ENCODE measurements at regions not wholly inside any gene's neighbourhood (a gene's known extent, or its start where the extent isn't known, plus 50 kb on each side); places are given as distances from the start of the nearest gene placed in this dataset.

- no peak for TF ChIP-seq EZH2phosphoT487 (IDR thresholded peaks at IDR 0.05; ENCODE audit: borderline replicate concordance, low read length)
- TF ChIP-seq, protein P1, sequence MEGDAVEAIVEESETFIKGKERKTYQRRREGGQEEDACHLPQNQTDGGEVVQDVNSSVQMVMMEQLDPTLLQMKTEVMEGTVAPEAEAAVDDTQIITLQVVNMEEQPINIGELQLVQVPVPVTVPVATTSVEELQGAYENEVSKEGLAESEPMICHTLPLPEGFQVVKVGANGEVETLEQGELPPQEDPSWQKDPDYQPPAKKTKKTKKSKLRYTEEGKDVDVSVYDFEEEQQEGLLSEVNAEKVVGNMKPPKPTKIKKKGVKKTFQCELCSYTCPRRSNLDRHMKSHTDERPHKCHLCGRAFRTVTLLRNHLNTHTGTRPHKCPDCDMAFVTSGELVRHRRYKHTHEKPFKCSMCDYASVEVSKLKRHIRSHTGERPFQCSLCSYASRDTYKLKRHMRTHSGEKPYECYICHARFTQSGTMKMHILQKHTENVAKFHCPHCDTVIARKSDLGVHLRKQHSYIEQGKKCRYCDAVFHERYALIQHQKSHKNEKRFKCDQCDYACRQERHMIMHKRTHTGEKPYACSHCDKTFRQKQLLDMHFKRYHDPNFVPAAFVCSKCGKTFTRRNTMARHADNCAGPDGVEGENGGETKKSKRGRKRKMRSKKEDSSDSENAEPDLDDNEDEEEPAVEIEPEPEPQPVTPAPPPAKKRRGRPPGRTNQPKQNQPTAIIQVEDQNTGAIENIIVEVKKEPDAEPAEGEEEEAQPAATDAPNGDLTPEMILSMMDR (IDR thresholded peaks at IDR 0.05; ENCODE audit: low read depth, low read length, poor library complexity, severe bottlenecking) = no peak
Observed at GRCh38 chr7:156091519-156092080, 279.3 kb upstream of the SHH start.

Measured in DOHH2 (cell line).